ENCODE measurements at regions not wholly inside any gene's neighbourhood (a gene's known extent, or its start where the extent isn't known, plus 50 kb on each side); places are given as distances from the start of the nearest gene placed in this dataset.

DNA sequence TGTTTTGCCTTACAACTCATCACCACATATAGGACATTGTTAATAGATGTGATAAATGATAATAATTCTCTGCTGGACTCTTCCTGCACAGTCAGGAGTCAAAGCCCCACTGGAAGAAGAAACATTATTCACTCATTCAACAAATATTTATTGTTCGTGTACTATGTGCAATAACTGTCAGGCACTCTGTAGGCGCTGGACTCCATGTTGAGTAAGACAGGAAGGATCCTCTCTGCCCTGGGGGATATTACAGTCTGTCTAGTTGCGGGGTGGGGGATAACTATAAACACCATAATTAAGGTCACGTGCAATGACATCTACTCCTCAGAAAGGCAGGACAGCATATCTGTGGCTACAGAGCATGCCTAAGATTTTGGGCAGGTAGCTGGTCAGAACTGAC, 281.1 kb downstream of the FAT3 start:
- TF ChIP-seq, protein P1, sequence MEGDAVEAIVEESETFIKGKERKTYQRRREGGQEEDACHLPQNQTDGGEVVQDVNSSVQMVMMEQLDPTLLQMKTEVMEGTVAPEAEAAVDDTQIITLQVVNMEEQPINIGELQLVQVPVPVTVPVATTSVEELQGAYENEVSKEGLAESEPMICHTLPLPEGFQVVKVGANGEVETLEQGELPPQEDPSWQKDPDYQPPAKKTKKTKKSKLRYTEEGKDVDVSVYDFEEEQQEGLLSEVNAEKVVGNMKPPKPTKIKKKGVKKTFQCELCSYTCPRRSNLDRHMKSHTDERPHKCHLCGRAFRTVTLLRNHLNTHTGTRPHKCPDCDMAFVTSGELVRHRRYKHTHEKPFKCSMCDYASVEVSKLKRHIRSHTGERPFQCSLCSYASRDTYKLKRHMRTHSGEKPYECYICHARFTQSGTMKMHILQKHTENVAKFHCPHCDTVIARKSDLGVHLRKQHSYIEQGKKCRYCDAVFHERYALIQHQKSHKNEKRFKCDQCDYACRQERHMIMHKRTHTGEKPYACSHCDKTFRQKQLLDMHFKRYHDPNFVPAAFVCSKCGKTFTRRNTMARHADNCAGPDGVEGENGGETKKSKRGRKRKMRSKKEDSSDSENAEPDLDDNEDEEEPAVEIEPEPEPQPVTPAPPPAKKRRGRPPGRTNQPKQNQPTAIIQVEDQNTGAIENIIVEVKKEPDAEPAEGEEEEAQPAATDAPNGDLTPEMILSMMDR (IDR thresholded peaks at IDR 0.05) = no peak
- TF ChIP-seq POLR2A (IDR thresholded peaks at IDR 0.05) = no peak

All from body of pancreas (tissue), 4 donors.